ACC112 (cell line): ENCODE measurements at regions not wholly inside any gene's neighbourhood (a gene's known extent, or its start where the extent isn't known, plus 50 kb on each side); places are given as distances from the start of the nearest gene placed in this dataset.

Source experiments
- H2AFZ ChIP-seq: fragments of 200-600 bp; sonication (generic); one replicate; pipeline ENCODE4 v1.6.0; 2017; ENCODE audit warnings: antibody characterized with exemption, low read length; ENCODE audit not compliant: unreplicated experiment
- H3K27ac ChIP-seq: fragments of 200-600 bp; sonication (generic); 2 replicates; pipeline ENCODE4 v1.5.1; 2014; ENCODE audit warnings: low read depth, mild to moderate bottlenecking, antibody characterized with exemption, low read length, moderate library complexity
- H3K27me3 ChIP-seq: fragments of 200-600 bp; sonication (generic); 2 replicates; pipeline ENCODE4 v1.6.1; 2014; ENCODE audit warnings: mild to moderate bottlenecking, antibody characterized with exemption, low read length, moderate library complexity, mixed read lengths; ENCODE audit not compliant: insufficient read depth
- H3K36me3 ChIP-seq: fragments of 200-600 bp; sonication (generic); 2 replicates; pipeline ENCODE4 v1.6.1; 2016; ENCODE audit warnings: mild to moderate bottlenecking, antibody characterized with exemption, low read length, moderate library complexity, mixed read lengths; ENCODE audit not compliant: insufficient read depth
- H3K4me1 ChIP-seq: fragments of 200-600 bp; sonication (generic); one replicate; pipeline ENCODE4 v1.6.1; 2016; ENCODE audit warnings: low read length, mixed read lengths; ENCODE audit not compliant: insufficient read depth, unreplicated experiment, control insufficient read depth
- H3K4me3 ChIP-seq: fragments of 200-600 bp; sonication (generic); 2 replicates; pipeline ENCODE4 v1.5.1; 2014; ENCODE audit warnings: mild to moderate bottlenecking, low read depth, low read length
- H3K79me2 ChIP-seq: fragments of 200-600 bp; sonication (generic); one replicate; pipeline ENCODE4 v1.6.0; 2016; ENCODE audit warnings: low read length; ENCODE audit not compliant: control insufficient read depth, unreplicated experiment, insufficient read depth

GRCh38 chr13:68467160-68467559 is 1237.0 kb upstream of the PCDH9 start:
- H3K27ac ChIP-seq = no peak overlapping the region
- no peak overlapping the region for H2AFZ ChIP-seq
- no peaks in the 10 kb centered on the region for H3K27me3 ChIP-seq
- no peak overlapping the region for H3K4me3 ChIP-seq
- no peaks in the 10 kb centered on the region for H3K79me2 ChIP-seq
- no peaks in the 10 kb centered on the region for H3K4me1 ChIP-seq
- H3K36me3 ChIP-seq = no peaks in the 10 kb centered on the region

GRCh38 chr13:68440874-68441273 is 1210.7 kb upstream of the PCDH9 start:
- Histone ChIP-seq H3K4me1 (no peaks in the 10 kb centered on the region), H3K27ac (no peak overlapping the region), H3K4me3 (no peak overlapping the region), H3K36me3 (no peaks in the 10 kb centered on the region), H2AFZ (no peak overlapping the region), H3K79me2 (no peaks in the 10 kb centered on the region), H3K27me3 (no peaks in the 10 kb centered on the region)

DNA sequence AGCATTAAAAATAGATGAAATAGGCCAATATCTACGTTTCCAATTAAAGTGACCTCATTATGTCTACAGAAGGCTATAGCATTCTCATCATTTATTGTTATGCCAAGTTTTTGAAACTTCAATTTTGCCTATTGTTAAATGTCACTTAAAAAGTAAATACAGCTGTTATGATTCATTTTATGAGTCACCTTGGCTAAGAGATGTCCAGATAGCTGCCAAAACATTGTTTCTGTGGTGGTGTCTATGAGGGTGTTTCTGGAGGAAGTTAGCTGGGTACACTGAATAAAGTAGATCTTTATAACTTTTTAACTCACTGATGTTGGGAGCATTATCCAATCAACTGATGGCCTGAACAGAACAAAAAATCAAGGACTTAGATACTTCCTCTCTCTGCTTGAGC is 1209.7 kb upstream of the PCDH9 start:
- Histone ChIP-seq H3K79me2 (no peaks in the 10 kb centered on the region), H2AFZ (no peak overlapping the region), H3K4me3 (no peak overlapping the region), H3K27ac (no peak overlapping the region), H3K27me3 (no peaks in the 10 kb centered on the region), H3K36me3 (no peaks in the 10 kb centered on the region), H3K4me1 (no peaks in the 10 kb centered on the region)

DNA sequence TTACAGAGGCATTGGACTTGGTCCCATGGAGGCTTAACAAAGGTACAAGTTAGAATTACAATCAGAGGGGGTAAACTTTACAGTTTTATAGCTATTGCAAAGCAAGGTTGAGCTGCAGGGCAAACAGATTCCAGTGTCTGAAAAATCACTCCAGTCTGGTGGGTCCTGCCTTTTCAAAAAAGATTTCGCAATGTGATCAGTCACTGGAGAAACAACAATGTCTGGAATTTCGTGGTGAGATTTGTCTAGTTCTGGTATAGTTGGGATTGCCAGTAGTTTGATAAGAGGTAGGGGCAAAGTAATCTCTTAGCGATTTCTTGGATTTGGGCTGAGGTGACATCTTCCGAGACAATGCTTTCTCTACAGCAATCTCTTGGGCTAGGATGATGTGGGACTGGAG is 1198.2 kb upstream of the PCDH9 start:
- no peaks in the 10 kb centered on the region for H3K27me3 ChIP-seq
- no peak overlapping the region for H3K4me3 ChIP-seq
- no peak overlapping the region for H3K27ac ChIP-seq
- no peaks in the 10 kb centered on the region for H3K36me3 ChIP-seq
- no peaks in the 10 kb centered on the region for H3K79me2 ChIP-seq
- H3K4me1 ChIP-seq = no peaks in the 10 kb centered on the region
- no peak overlapping the region for H2AFZ ChIP-seq

- H3K27ac ChIP-seq = no peak overlapping the region
- H3K4me3 ChIP-seq = no peak overlapping the region
- H3K36me3 ChIP-seq = no peaks in the 10 kb centered on the region
- no peaks in the 10 kb centered on the region for H3K27me3 ChIP-seq
- H3K4me1 ChIP-seq = no peaks in the 10 kb centered on the region
- H2AFZ ChIP-seq = no peak overlapping the region
- H3K79me2 ChIP-seq = no peaks in the 10 kb centered on the region
Observed at GRCh38 chr13:68417801-68418200, 1187.7 kb upstream of the PCDH9 start.

DNA sequence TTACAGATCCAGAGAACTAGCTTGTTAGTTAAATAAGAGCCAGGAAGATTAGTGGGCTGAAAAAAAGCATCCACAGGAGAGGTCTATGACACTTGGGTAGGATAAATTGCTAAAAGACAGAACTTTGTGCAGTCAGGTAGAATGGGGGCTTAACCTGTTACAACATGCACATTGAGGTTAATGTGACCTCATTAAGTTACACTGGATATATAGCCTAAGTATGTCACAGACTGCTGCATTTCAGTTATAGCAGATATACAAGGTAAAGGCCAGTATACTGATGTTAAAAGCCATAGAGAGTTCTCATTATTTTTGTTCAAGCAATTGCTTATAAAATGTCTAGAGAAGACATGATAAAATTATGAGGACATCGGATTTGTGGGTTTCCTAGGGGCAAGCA is 1179.9 kb upstream of the PCDH9 start:
- Histone ChIP-seq H3K27me3 (no peaks in the 10 kb centered on the region), H3K4me1 (no peaks in the 10 kb centered on the region), H3K27ac (no peak overlapping the region), H3K79me2 (no peaks in the 10 kb centered on the region), H2AFZ (no peak overlapping the region), H3K4me3 (no peak overlapping the region), H3K36me3 (no peaks in the 10 kb centered on the region)

DNA sequence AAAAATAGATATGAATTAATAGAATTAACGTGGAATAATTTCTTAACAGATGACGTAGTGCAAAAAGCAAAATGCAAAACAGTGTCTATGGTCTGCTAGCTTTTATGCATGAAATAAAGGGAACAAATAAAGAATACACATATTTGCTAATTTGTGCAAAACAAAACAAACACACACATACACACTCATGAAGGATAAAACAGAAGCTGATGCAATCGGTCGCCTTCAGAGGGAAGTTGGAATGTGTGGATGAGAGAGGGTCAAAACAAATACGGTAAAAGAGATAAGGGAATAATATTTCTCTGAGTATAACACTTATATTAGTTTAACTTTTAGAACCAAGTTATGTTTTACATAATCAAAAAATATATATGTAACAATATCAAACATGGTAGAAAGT is 1160.9 kb upstream of the PCDH9 start:
- no peaks in the 10 kb centered on the region for H3K4me1 ChIP-seq
- no peak overlapping the region for H2AFZ ChIP-seq
- no peak overlapping the region for H3K4me3 ChIP-seq
- no peak overlapping the region for H3K27ac ChIP-seq
- H3K27me3 ChIP-seq = no peaks in the 10 kb centered on the region
- H3K79me2 ChIP-seq = no peaks in the 10 kb centered on the region
- no peaks in the 10 kb centered on the region for H3K36me3 ChIP-seq

GRCh38 chr13:68386808-68387207 is 1156.7 kb upstream of the PCDH9 start:
- no peak overlapping the region for H3K4me3 ChIP-seq
- H3K79me2 ChIP-seq = no peaks in the 10 kb centered on the region
- H2AFZ ChIP-seq = no peak overlapping the region
- no peaks in the 10 kb centered on the region for H3K4me1 ChIP-seq
- no peaks in the 10 kb centered on the region for H3K27me3 ChIP-seq
- no peaks in the 10 kb centered on the region for H3K36me3 ChIP-seq
- no peak overlapping the region for H3K27ac ChIP-seq

GRCh38 chr13:68380041-68380973 is 1150.2 kb upstream of the PCDH9 start:
- no peaks in the 10 kb centered on the region for H3K36me3 ChIP-seq
- H3K4me1 ChIP-seq = no peaks in the 10 kb centered on the region
- H3K27me3 ChIP-seq = no peaks in the 10 kb centered on the region
- no peak overlapping the region for H3K4me3 ChIP-seq
- H3K79me2 ChIP-seq = no peaks in the 10 kb centered on the region
- no peak overlapping the region for H3K27ac ChIP-seq
- H2AFZ ChIP-seq = no peak overlapping the region

- no peak overlapping the region for H3K27ac ChIP-seq
- no peak overlapping the region for H2AFZ ChIP-seq
- H3K79me2 ChIP-seq = no peaks in the 10 kb centered on the region
- no peaks in the 10 kb centered on the region for H3K4me1 ChIP-seq
- no peaks in the 10 kb centered on the region for H3K27me3 ChIP-seq
- no peak overlapping the region for H3K4me3 ChIP-seq
- H3K36me3 ChIP-seq = no peaks in the 10 kb centered on the region
Observed at GRCh38 chr13:68378294-68378693, 1148.2 kb upstream of the PCDH9 start.

GRCh38 chr13:68375004-68375403 is 1144.9 kb upstream of the PCDH9 start:
- no peaks in the 10 kb centered on the region for H3K36me3 ChIP-seq
- H3K4me3 ChIP-seq = no peak overlapping the region
- H3K4me1 ChIP-seq = no peaks in the 10 kb centered on the region
- H3K27me3 ChIP-seq = no peaks in the 10 kb centered on the region
- no peaks in the 10 kb centered on the region for H3K79me2 ChIP-seq
- no peak overlapping the region for H2AFZ ChIP-seq
- H3K27ac ChIP-seq = no peak overlapping the region
